ENCODE measurements at regions not wholly inside any gene's neighbourhood (a gene's known extent, or its start where the extent isn't known, plus 50 kb on each side); places are given as distances from the start of the nearest gene placed in this dataset.
"Not testable (repeated sequence)": the region's sequence is repeated elsewhere in the genome, so short reads cannot be mapped to it uniquely, and the experiment has no call there.

- DNase-seq (ENCODE audit: low read depth, low spot score): no peak
- CTCF ChIA-PET: no interaction called here
- Histone ChIP-seq H3K27ac (ENCODE audit: low read depth, low read length) (no peak overlapping the region), H3K9me3 (ENCODE audit: control insufficient read depth, insufficient read depth, low read length) (no peaks in the 10 kb centered on the region), H3K4me3 (ENCODE audit: low read depth, low read length) (no peak overlapping the region), H3K27me3 (ENCODE audit: control insufficient read depth, insufficient read depth, low read length) (no peaks in the 10 kb centered on the region)
- POLR2A ChIA-PET: no interaction called here
- TF ChIP-seq CTCF (IDR thresholded peaks at IDR 0.05; ENCODE audit: low read depth, low read length): no peak
Measured at GRCh38 chr5:89060768-89061167, 177.8 kb upstream of the MEF2C start.

- CTCF ChIA-PET: no interaction called here
- TF ChIP-seq CTCF (IDR thresholded peaks at IDR 0.05; ENCODE audit: low read depth, low read length): no peak
- no peak overlapping the region for H3K27ac ChIP-seq (ENCODE audit: low read depth, low read length)
- no peaks in the 10 kb centered on the region for H3K9me3 ChIP-seq (ENCODE audit: control insufficient read depth, insufficient read depth, low read length)
- POLR2A ChIA-PET: no interaction called here
- no peaks in the 10 kb centered on the region for H3K27me3 ChIP-seq (ENCODE audit: control insufficient read depth, insufficient read depth, low read length)
- no peak overlapping the region for H3K4me3 ChIP-seq (ENCODE audit: low read depth, low read length)
- no peak for DNase-seq (ENCODE audit: low read depth, low spot score)
Measured at GRCh38 chr5:89059274-89059673, 176.3 kb upstream of the MEF2C start.

DNA sequence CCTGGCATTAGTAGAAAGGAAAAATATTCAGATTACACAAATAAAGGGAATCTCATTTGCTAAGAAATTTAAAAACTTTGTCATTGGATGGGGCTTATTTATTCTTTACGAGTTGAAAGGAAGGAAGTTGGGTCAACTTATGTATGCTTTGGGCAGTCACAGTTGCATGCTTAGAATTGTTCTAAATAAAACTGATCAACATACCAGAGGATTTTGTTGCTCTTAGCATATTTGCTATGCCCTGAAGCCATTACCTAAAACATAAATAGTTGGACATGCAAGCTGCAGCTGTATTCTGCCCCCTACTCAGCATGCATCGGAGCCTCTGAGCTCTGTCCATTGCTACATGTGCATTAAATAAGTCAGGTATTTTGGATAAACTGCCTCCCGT, 172.7 kb upstream of the MEF2C start:
- H3K27ac ChIP-seq (ENCODE audit: low read depth, low read length): no peak overlapping the region
- CTCF ChIA-PET: interaction anchor here (1.0 kb wide), 1 partner anchor 327 kb away, joined by 4 read pairs; no protein-coding TSS in a partner anchor
- no peak for DNase-seq (ENCODE audit: low read depth, low spot score)
- TF ChIP-seq CTCF (IDR thresholded peaks at IDR 0.05; ENCODE audit: low read depth, low read length): no peak
- no peaks in the 10 kb centered on the region for H3K27me3 ChIP-seq (ENCODE audit: control insufficient read depth, insufficient read depth, low read length)
- no peak overlapping the region for H3K4me3 ChIP-seq (ENCODE audit: low read depth, low read length)
- H3K9me3 ChIP-seq (ENCODE audit: control insufficient read depth, insufficient read depth, low read length): no peaks in the 10 kb centered on the region
- POLR2A ChIA-PET: no interaction called here

DNA sequence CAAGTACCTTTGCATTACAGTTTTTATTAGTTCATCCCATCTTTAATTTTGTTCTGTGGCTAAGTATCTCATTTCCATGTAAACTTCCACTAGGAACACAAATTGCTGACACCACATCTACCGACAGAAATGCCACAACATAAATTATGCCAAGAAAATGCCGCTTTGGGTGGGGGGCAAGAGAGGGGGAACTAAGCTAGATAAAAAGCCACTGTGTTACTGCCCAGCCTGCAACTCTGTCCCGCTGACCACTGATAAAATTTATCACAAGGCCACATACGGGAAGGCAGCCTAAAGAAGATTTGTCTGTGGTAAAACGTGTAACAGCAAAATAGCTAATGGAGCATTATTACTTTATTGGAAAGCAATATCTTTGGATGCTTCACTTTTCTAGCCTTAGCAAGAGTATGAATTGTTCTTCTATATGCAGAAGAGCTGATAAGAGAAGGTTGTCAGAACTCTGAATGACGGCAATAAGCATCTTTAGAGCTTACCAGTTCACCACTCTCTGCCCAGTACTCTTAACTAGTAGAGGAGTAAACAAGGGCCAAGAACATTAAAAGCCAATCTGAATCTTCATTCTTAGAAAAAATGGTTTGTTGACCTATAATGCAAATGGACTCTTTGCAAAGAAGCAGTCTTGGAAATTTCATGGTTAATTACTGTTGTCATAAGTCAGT, 172.2 kb upstream of the MEF2C start:
- Histone ChIP-seq H3K9me3 (ENCODE audit: control insufficient read depth, insufficient read depth, low read length) (no peaks in the 10 kb centered on the region), H3K27ac (ENCODE audit: low read depth, low read length) (no peak overlapping the region), H3K27me3 (ENCODE audit: control insufficient read depth, insufficient read depth, low read length) (no peaks in the 10 kb centered on the region), H3K4me3 (ENCODE audit: low read depth, low read length) (no peak overlapping the region)
- TF ChIP-seq CTCF (IDR thresholded peaks at IDR 0.05; ENCODE audit: low read depth, low read length): no peak
- POLR2A ChIA-PET: no interaction called here
- CTCF ChIA-PET: interaction anchor here (0.6 to 1.0 kb wide), 2 partner anchors 326 to 786 kb away, joined by 4 to 9 read pairs; no protein-coding TSS in a partner anchor
- DNase-seq (ENCODE audit: low read depth, low spot score): no peak

- no peak for TF ChIP-seq CTCF (IDR thresholded peaks at IDR 0.05; ENCODE audit: low read depth, low read length)
- POLR2A ChIA-PET: no interaction called here
- Histone ChIP-seq H3K27ac (ENCODE audit: low read depth, low read length) (no peak overlapping the region), H3K9me3 (ENCODE audit: control insufficient read depth, insufficient read depth, low read length) (no peaks in the 10 kb centered on the region; the same call in 1 of the 2 replicates), H3K27me3 (ENCODE audit: control insufficient read depth, insufficient read depth, low read length) (no peaks in the 10 kb centered on the region), H3K4me3 (ENCODE audit: low read depth, low read length) (no peak overlapping the region)
- no peak for DNase-seq (ENCODE audit: low read depth, low spot score)
- CTCF ChIA-PET: no interaction called here
Measured at GRCh38 chr5:89053547-89053946, 170.6 kb upstream of the MEF2C start.

DNA sequence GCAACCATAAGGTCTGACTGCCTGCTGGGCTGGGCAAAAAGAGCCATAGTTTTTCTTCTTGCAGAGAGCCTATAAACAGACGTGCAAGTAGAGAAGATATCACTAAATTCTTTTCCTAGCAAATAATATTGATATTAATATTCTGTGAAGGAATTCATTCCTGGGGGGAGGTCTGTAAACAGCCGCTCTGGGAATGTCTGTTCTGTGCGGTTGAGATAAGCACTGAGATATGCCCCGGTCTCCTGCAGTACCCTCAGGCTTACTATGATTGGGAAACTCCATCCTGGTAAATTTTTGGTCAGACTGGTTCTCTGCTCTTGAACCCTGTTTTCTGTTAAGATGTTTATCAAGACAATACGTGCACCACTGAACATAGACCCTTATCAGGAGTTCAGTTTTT, 167.1 kb upstream of the MEF2C start:
- H3K9me3 ChIP-seq (ENCODE audit: control insufficient read depth, insufficient read depth, low read length); H3K27ac ChIP-seq (ENCODE audit: low read depth, low read length); POLR2A ChIA-PET; H3K27me3 ChIP-seq (ENCODE audit: control insufficient read depth, insufficient read depth, low read length); DNase-seq (ENCODE audit: low read depth, low spot score); H3K4me3 ChIP-seq (ENCODE audit: low read depth, low read length); CTCF ChIA-PET: not testable (repeated sequence)

Data from AG04450 (cell line).